Pancreas (tissue), 10 donors: ENCODE measurements at regions not wholly inside any gene's neighbourhood (a gene's known extent, or its start where the extent isn't known, plus 50 kb on each side); places are given as distances from the start of the nearest gene placed in this dataset.

Source experiments
- ATAC-seq, 4 donors: fragments of 200-7000 bp; cut with Tn5 transposase; one replicate each; pipeline versions ENCODE4 v1.8.0 to v1.9.1; 2020; ENCODE audit warnings: mild to moderate bottlenecking in 4 of 4, moderate library complexity in 4 of 4
- DNase-seq, 6 donors: peaks; one replicate each; pipeline ENCODE4 v3.0.0-alpha.2; 2020
- FAIRE-seq: peaks from 2 replicates; lab custom pipeline; 2012; peaks lifted over from hg19 to GRCh38; lab: Jason Lieb, UNC
- H3K27ac ChIP-seq, 4 donors: fragments of 200-600 bp; sonication (generic); 1 replicate in 3 of 4; 2 replicates in 1 of 4; pipeline versions ENCODE4 v1.5.0 to v1.8.0; 2020
- H3K27me3 ChIP-seq, 4 donors: fragments of 200-600 bp; one replicate each; pipeline ENCODE4 v1.8.0; 2021
- H3K36me3 ChIP-seq, 3 donors: fragments of 200-600 bp; sonication (generic) in 1 of 3; one replicate each; pipeline versions ENCODE4 v1.5.0 to v1.8.0; 2020 to 2021
- H3K4me1 ChIP-seq, 3 donors: fragments of 200-600 bp; one replicate each; pipeline ENCODE4 v1.8.0; 2021
- H3K4me3 ChIP-seq, 4 donors: fragments of 200-600 bp; sonication (generic) in 2 of 4; one replicate each; pipeline versions ENCODE4 v1.5.0 to v1.8.0; 2020 to 2021
- H3K9me3 ChIP-seq, 4 donors: fragments of 200-600 bp; one replicate each; pipeline ENCODE4 v1.8.0; 2021
- WGBS, 2 donors: extraction: QIAGEN DNeasy Blood & Tissue Kit; methylation state at CpG; one replicate each; pipeline ENCODE4 v1.1.7; 2013; 5-methylcytosine and 5-hydroxymethylcytosine counted together
- intact Hi-C, 3 donors: fragments of 100-400 bp; cut with DNase I; formaldehyde crosslinking; loops; one replicate each; pipeline versions ENCODE4 v1.11.1 to v1.14.2; 2022
- TF ChIP-seq, protein P1 (sequence below), 4 donors: fragments of 200-600 bp; sonication (generic) in 3 of 4; IDR thresholded peaks; one replicate each; pipeline versions ENCODE4 v1.5.0 to v1.8.0; 2021; ENCODE audit warnings: antibody characterized with exemption in 4 of 4
- donor health status: healthy with polysubstance abuse.
- donor health status: DM: no; HTN: no; CAD: no; lungs with moderate emphysema.
- donor health status: DM: no; HTN: no; CAD: no.
- donor health status: control.
- donor health status: control.
- donor health status: Bipolar disorder and iron deficiency.
- donor health status: DM: yes; HTN: yes; CAD: no.
- donor health status: DM: no; HTN: no; CAD: no.
- donor health status: DM: no; HTN: no; CAD: no.
- donor health status: DM: yes; HTN: yes; CAD: no.

DNA sequence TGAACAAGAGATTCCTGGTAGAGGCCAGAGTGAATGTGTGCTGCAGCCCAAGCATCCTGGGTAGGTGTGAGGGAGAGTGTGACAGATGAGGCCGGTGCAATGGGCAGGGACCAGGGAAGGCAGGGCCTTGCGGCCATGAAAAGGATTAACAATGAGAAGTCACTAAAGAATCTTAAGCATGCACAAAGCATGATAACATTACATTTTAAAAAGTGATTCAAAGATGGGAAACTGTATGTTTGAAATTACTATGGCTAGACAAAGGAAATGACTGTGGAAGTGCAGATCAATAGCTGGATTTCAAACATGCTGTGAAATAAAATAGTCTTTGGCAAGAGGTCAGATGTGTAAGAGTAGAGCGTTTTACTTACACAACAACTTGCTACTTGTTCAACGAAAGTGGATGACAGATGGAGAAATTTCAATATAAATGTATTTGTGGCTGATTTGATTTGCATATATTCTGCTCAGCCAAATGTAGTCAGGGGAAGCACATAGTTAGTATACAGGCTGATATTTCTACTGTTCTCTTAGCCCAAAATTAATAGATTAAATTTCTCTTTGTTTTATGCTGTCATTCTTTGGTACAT is 175.5 kb downstream of the CCDC59 start:
- 38 to 42% methylated on average over 4 of the region's 4 CpGs for WGBS, 2 donors
- Histone ChIP-seq H3K4me3 (no peak overlapping the region), H3K9me3 (no peaks in the 10 kb centered on the region), H3K27ac (no peak overlapping the region), H3K36me3 (no peaks in the 10 kb centered on the region), H3K27me3 (no peaks in the 10 kb centered on the region), H3K4me1 (no peaks in the 10 kb centered on the region)
- FAIRE-seq (no peak), ATAC-seq (no peak), DNase-seq (peak in 1 of 6 donors; percentile 16)
- intact Hi-C loops: no loop called here
- TF ChIP-seq, protein P1, sequence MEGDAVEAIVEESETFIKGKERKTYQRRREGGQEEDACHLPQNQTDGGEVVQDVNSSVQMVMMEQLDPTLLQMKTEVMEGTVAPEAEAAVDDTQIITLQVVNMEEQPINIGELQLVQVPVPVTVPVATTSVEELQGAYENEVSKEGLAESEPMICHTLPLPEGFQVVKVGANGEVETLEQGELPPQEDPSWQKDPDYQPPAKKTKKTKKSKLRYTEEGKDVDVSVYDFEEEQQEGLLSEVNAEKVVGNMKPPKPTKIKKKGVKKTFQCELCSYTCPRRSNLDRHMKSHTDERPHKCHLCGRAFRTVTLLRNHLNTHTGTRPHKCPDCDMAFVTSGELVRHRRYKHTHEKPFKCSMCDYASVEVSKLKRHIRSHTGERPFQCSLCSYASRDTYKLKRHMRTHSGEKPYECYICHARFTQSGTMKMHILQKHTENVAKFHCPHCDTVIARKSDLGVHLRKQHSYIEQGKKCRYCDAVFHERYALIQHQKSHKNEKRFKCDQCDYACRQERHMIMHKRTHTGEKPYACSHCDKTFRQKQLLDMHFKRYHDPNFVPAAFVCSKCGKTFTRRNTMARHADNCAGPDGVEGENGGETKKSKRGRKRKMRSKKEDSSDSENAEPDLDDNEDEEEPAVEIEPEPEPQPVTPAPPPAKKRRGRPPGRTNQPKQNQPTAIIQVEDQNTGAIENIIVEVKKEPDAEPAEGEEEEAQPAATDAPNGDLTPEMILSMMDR (IDR thresholded peaks at IDR 0.05): no peak

DNA sequence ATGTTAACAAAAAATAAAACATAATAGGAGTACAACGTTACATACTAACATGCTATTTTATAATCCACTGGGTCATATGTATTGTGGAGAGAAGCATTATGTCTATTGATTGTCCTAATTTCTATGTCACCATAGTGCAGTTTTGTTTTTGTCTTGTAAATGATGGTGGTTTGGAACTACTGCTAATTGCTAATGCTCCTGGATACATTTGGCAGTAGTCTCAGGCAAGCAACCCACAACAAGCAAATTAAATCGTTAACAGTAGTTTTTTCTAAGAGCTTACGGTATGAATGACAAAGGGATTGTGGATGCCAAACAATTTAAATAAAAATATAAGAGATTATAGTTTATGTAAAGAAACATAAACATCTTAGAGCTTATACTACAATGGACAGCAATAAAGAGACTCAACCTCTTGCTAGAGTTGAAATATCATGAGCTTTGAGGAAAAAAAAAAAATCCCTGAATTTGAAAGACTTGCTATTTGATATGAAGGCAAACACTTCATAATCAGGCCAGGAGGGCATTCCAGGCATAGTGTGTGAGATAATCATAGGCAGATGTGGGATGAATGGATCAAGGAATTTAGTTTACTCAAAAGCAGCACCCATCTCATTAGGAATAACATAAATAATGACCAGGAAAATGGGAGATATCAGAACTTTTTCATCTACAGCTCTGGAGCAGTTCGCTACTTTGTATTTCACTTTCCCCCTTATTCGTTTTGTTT is 181.3 kb downstream of the CCDC59 start:
- Histone ChIP-seq H3K9me3 (no peaks in the 10 kb centered on the region), H3K4me3 (no peak overlapping the region), H3K27ac (no peak overlapping the region), H3K36me3 (no peaks in the 10 kb centered on the region), H3K4me1 (no peaks in the 10 kb centered on the region), H3K27me3 (no peaks in the 10 kb centered on the region)
- WGBS, 2 donors: 49 to 71% methylated on average over 5 of the region's 5 CpGs
- FAIRE-seq (no peak), DNase-seq (no peak), ATAC-seq (no peak)
- TF ChIP-seq, protein P1 (IDR thresholded peaks at IDR 0.05): no peak
- intact Hi-C loops: no loop called here

DNA sequence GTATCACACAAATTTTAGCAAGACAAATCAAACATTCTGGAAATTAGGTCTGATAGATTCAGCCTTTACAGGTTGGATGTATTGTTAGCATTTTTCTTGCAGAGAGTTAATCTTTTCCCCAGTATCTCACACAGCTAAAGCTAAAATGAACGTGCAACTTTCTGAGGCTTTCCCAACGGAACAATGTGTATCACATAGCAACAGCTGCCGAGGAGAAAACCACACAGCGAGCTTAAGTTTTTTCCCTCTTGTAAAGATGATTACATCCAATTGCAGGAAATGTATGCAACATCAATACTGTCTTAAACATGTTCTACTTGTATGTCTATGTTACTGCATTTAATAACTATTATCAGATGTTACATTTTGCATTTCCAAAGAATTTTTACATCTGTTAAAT is 182.2 kb downstream of the CCDC59 start:
- intact Hi-C loops: no loop called here

DNA sequence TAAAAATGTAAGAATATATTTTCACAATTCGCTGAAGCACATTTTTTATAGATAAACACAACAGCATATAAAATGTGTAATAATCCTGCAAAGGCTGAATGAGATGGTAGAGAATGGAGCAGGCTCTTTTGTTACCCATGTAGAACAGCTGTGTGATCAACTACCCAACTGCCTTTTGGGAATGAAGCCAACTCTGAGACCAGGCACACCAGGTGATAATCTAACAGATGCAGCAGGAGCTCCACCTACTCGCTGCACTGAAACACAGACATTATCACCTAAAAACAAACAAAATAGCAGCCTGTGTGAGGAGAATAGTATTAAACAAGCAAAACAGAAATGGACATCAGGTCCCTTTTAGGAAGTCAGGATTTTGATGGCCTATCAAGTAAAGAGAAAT is 183.3 kb downstream of the CCDC59 start:
- Histone ChIP-seq H3K4me3 (no peak overlapping the region), H3K27me3 (no peaks in the 10 kb centered on the region), H3K27ac (no peak overlapping the region), H3K9me3 (no peaks in the 10 kb centered on the region), H3K4me1 (no peaks in the 10 kb centered on the region), H3K36me3 (no peaks in the 10 kb centered on the region)
- TF ChIP-seq, protein P1 (IDR thresholded peaks at IDR 0.05): no peak
- ATAC-seq (peak in 3 of 4 donors; percentile 46 to 72 (median 71)), DNase-seq (peak in 3 of 6 donors; percentile 5 to 24 (median 17)), FAIRE-seq (no peak)
- WGBS, 2 donors: 50 to 52% methylated on average over 2 of the region's 2 CpGs
- intact Hi-C loops: no loop called here

More for the DNA sequence above, 182.2 kb downstream of the CCDC59 start:
- Histone ChIP-seq H3K27me3 (no peaks in the 10 kb centered on the region), H3K4me1 (no peaks in the 10 kb centered on the region), H3K36me3 (no peaks in the 10 kb centered on the region), H3K9me3 (no peaks in the 10 kb centered on the region), H3K27ac (no peak overlapping the region), H3K4me3 (no peak overlapping the region)
- TF ChIP-seq, protein P1 (IDR thresholded peaks at IDR 0.05): no peak
- WGBS, 2 donors: 37 to 43% methylated on average over 4 of the region's 4 CpGs
- no peak for ATAC-seq
- DNase-seq: no peak
- FAIRE-seq: no peak

DNA sequence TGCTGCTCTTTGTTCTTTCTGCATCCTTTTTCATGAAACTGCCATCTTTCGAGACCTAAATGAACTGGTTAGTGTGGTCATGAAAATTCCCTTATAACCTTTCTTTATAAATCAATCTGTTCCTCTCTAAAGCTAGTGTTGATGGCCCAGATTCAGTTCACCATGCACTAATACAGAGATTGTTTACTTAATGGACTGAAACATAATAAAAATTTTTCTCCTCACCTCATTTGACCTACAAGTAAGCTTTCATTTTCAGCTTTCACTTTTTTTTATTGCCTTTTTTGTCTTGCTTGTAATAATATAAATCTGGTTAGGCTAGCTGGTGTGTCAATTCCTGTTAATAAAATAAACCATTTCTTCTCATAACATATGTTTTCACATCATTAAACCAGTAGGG is 183.8 kb downstream of the CCDC59 start:
- intact Hi-C loops: no loop called here
- no peaks in the 10 kb centered on the region for H3K27me3 ChIP-seq
- H3K4me1 ChIP-seq: no peaks in the 10 kb centered on the region
- no peaks in the 10 kb centered on the region for H3K9me3 ChIP-seq
- TF ChIP-seq, protein P1 (IDR thresholded peaks at IDR 0.05): no peak
- no peak overlapping the region for H3K27ac ChIP-seq
- ATAC-seq: peak in 2 of 4 donors; percentile 14 to 37
- 42 to 47% methylated on average over 1 of the region's 1 CpG for WGBS, 2 donors
- no peak for DNase-seq
- no peak for FAIRE-seq
- no peak overlapping the region for H3K4me3 ChIP-seq
- H3K36me3 ChIP-seq: no peaks in the 10 kb centered on the region
